ENCODE measurements at regions not wholly inside any gene's neighbourhood (a gene's known extent, or its start where the extent isn't known, plus 50 kb on each side); places are given as distances from the start of the nearest gene placed in this dataset.

DNA sequence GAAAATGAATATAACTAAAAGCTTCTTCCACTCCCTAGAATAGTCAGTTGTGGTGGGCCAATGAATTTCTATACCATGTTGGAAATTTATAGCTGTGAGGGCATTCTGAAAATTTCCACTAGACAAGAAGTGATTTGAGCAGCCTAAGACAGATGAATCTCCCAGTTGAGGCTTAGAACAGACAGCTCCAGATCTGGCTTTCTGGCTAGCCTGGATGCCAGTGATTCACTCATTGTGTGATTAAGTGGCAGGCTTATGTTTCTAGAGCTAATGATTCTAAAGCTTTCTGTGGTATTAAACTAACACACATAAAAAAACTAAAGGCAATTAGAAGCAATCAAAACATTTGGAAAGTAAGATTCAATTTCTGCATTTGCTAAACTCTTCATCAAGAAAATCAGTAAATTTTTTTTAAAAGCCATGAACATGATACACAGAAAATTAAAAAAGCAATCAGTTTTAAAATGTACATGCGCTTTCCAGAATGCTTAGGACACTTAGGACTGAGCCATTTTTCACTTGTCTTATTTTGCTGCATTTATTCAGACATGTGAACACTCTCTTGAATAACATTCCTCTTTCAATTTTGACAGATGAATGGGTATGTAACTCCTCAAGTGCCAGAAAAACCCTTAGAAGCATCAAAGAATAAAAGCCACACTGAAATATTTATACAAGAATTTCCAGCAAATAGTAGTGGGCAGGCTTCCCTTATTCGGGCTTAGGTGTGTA is 100.5 kb upstream of the GNAQ start:
- H3K36me3 Mint-ChIP-seq (ENCODE audit: insufficient read depth) = no peaks in the 10 kb centered on the region
- TF ChIP-seq, protein P1, sequence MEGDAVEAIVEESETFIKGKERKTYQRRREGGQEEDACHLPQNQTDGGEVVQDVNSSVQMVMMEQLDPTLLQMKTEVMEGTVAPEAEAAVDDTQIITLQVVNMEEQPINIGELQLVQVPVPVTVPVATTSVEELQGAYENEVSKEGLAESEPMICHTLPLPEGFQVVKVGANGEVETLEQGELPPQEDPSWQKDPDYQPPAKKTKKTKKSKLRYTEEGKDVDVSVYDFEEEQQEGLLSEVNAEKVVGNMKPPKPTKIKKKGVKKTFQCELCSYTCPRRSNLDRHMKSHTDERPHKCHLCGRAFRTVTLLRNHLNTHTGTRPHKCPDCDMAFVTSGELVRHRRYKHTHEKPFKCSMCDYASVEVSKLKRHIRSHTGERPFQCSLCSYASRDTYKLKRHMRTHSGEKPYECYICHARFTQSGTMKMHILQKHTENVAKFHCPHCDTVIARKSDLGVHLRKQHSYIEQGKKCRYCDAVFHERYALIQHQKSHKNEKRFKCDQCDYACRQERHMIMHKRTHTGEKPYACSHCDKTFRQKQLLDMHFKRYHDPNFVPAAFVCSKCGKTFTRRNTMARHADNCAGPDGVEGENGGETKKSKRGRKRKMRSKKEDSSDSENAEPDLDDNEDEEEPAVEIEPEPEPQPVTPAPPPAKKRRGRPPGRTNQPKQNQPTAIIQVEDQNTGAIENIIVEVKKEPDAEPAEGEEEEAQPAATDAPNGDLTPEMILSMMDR (IDR thresholded peaks at IDR 0.05; ENCODE audit: unreplicated experiment) = no peak
- peak overlapping the region; percentile 29 for H3K27ac Mint-ChIP-seq

GRCh38 chr9:78130853-78131252 is 99.2 kb upstream of the GNAQ start:
- no peak overlapping the region for H3K27ac Mint-ChIP-seq
- H3K4me1 Mint-ChIP-seq (ENCODE audit: low read depth) = peaks cover 20% of the 10 kb centered on the region
- peaks cover 5% of the 10 kb centered on the region for H3K9me3 Mint-ChIP-seq (ENCODE audit: low read depth)
- no peaks in the 10 kb centered on the region for H3K36me3 Mint-ChIP-seq (ENCODE audit: insufficient read depth)
- TF ChIP-seq, protein P1 (IDR thresholded peaks at IDR 0.05; ENCODE audit: unreplicated experiment) = no peak
- no peak for DNase-seq (ENCODE audit: low spot score, unreplicated experiment)
- H3K4me3 Mint-ChIP-seq (ENCODE audit: low read depth) = no peak overlapping the region
- H3K27me3 Mint-ChIP-seq = no peaks in the 10 kb centered on the region

More for the DNA sequence above, 100.5 kb upstream of the GNAQ start:
- H3K4me1 Mint-ChIP-seq (ENCODE audit: low read depth) = peaks cover 15% of the 10 kb centered on the region
- no peak for DNase-seq (ENCODE audit: low spot score, unreplicated experiment)
- H3K4me3 Mint-ChIP-seq (ENCODE audit: low read depth) = no peak overlapping the region
- H3K27me3 Mint-ChIP-seq = no peaks in the 10 kb centered on the region
- H3K9me3 Mint-ChIP-seq (ENCODE audit: low read depth) = peaks cover 12% of the 10 kb centered on the region

- H3K27me3 Mint-ChIP-seq = no peaks in the 10 kb centered on the region
Measured at GRCh38 chr9:78130004-78130403, 98.4 kb upstream of the GNAQ start.

DNA sequence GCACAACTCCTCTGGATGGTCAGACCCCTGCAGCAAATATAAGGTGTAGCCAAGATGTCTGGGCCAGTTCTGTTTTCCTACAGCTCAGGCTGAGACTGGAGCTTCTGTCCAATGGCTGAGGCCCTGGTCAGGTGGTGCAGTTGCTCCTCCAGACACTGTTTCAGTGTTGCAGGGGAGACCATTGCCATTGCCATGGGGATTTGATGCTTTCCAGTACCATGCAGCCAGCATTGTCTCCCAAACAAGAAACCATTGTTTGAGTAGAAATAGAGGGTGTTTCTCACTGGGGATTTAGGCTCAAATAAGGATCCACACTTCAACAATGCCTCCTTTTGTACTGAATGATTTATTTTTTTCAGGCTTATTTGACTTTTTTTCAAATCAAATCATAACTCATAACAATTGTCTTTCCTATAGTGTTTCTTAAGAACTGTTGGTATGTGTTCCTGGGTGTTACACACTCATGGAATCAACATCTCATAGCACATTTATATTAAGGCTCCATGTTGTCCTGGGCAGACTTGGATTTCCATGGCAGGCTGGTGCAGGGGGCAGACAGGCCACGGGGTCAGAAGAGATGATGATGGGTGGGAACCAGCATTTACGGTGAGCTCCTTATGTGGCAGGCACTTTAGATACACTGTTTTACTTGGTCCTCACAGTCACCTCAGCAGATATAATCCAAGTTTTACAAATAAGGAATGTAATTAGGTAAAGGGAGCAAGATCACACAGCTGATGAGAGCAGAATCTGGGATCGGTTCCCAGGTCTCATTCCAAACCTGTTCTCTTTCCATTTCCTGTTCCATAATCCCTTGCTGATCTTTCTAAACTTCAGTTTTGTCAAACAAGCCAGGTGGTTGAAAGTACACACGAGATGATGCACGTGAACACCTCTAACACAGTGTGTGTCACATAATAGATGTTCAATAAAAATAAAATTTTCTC is 95.9 kb upstream of the GNAQ start:
- Mint-ChIP-seq H3K4me3 (ENCODE audit: low read depth) (no peak overlapping the region), H3K27me3 (no peaks in the 10 kb centered on the region), H3K36me3 (ENCODE audit: insufficient read depth) (no peaks in the 10 kb centered on the region), H3K4me1 (ENCODE audit: low read depth) (peaks cover 12% of the 10 kb centered on the region), H3K9me3 (ENCODE audit: low read depth) (peaks cover 9% of the 10 kb centered on the region), H3K27ac (no peak overlapping the region)
- DNase-seq (ENCODE audit: low spot score, unreplicated experiment) = no peak
- TF ChIP-seq, protein P1 (IDR thresholded peaks at IDR 0.05; ENCODE audit: unreplicated experiment) = no peak

More at GRCh38 chr9:78130004-78130403, 98.4 kb upstream of the GNAQ start:
- Mint-ChIP-seq H3K36me3 (ENCODE audit: insufficient read depth) (no peaks in the 10 kb centered on the region), H3K27ac (no peak overlapping the region), H3K9me3 (ENCODE audit: low read depth) (no peaks in the 10 kb centered on the region), H3K4me1 (ENCODE audit: low read depth) (peaks cover 21% of the 10 kb centered on the region), H3K4me3 (ENCODE audit: low read depth) (no peak overlapping the region)
- TF ChIP-seq, protein P1 (IDR thresholded peaks at IDR 0.05; ENCODE audit: unreplicated experiment) = no peak
- DNase-seq (ENCODE audit: low spot score, unreplicated experiment) = no peak

DNA sequence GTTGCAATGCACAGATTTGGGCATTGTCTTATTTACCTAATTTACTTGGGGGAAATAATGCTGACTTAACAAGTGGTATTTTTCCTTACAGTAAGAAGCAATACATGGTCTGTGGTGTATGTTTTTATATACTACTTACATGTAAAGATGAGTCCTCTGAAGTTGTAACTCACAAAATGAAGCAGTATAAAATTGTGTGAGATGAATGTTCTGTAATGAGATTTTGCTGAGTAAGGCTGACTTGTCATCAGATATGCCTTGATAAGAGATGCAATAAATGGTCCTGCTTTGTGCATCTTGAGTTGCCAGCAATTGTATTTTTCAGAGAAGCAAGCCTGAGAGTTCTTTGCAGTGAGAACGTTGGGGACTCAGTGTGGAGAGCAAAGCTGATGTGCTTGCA is 92.2 kb upstream of the GNAQ start:
- H3K4me1 Mint-ChIP-seq (ENCODE audit: low read depth) = peaks cover 6% of the 10 kb centered on the region
- H3K27me3 Mint-ChIP-seq = no peaks in the 10 kb centered on the region
- peaks cover 9% of the 10 kb centered on the region for H3K9me3 Mint-ChIP-seq (ENCODE audit: low read depth)
- H3K27ac Mint-ChIP-seq = no peak overlapping the region
- no peak for DNase-seq (ENCODE audit: low spot score, unreplicated experiment)
- TF ChIP-seq, protein P1 (IDR thresholded peaks at IDR 0.05; ENCODE audit: unreplicated experiment) = no peak
- no peaks in the 10 kb centered on the region for H3K36me3 Mint-ChIP-seq (ENCODE audit: insufficient read depth)
- no peak overlapping the region for H3K4me3 Mint-ChIP-seq (ENCODE audit: low read depth)

Measured in progenitor cell of endocrine pancreas (in vitro differentiated cells).